Neural cell (in vitro differentiated cells): ENCODE measurements at regions not wholly inside any gene's neighbourhood (a gene's known extent, or its start where the extent isn't known, plus 50 kb on each side); places are given as distances from the start of the nearest gene placed in this dataset.

ENCODE experiments used
- CTCF ChIP-seq: fragments of 450-650 bp; IDR thresholded peaks from 2 replicates; pipeline ENCODE4 v1.5.1; 2014; ENCODE audit warnings: antibody characterized with exemption, mild to moderate bottlenecking, moderate library complexity; ENCODE audit not compliant: poor library complexity, severe bottlenecking
- EP300 ChIP-seq: fragments of 450-650 bp; conservative IDR thresholded peaks from 2 replicates; pipeline ENCODE4 v1.6.1; 2014; ENCODE audit warnings: antibody characterized with exemption, mild to moderate bottlenecking, moderate library complexity; ENCODE audit not compliant: poor library complexity, severe bottlenecking
- EZH2 ChIP-seq: fragments of 200-600, 300-800 bp; shearing (Covaris generic), sonication (generic); IDR thresholded peaks from 2 replicates; pipeline ENCODE4 v1.6.1; 2014; ENCODE audit warnings: antibody characterized with exemption, low read length, borderline replicate concordance, mild to moderate bottlenecking; ENCODE audit not compliant: insufficient read depth, poor library complexity, severe bottlenecking
- POLR2AphosphoS5 ChIP-seq: IDR thresholded peaks from 2 replicates; pipeline ENCODE4 v1.6.1; 2012
- RAD21 ChIP-seq: fragments of 450-650 bp; conservative IDR thresholded peaks from 2 replicates; pipeline ENCODE4 v1.6.1; 2014; ENCODE audit warnings: antibody characterized with exemption, mild to moderate bottlenecking, moderate library complexity
- REST ChIP-seq: IDR thresholded peaks from 2 replicates; pipeline ENCODE4 v1.6.1; 2012; ENCODE audit warnings: borderline replicate concordance
- SMC3 ChIP-seq: fragments of 450-650 bp; conservative IDR thresholded peaks from 2 replicates; pipeline ENCODE4 v1.6.1; 2014; ENCODE audit warnings: antibody characterized with exemption, mild to moderate bottlenecking, moderate library complexity; ENCODE audit not compliant: poor library complexity

- TF ChIP-seq CTCF (no peak), EZH2 (no peak), RAD21 (no peak), POLR2AphosphoS5 (no peak), EP300 (no peak), REST (no peak), SMC3 (no peak)
Measured at GRCh38 chr20:9928281-9928737, 89.4 kb upstream of the PAK5 start.
